Stimulated activated CD8-positive, alpha-beta memory T cell treated with anti-CD3 and anti-CD28 coated beads, Interleukin-7, amount 100 ng/mL, for 48 hours (primary cell): ENCODE measurements at regions not wholly inside any gene's neighbourhood (a gene's known extent, or its start where the extent isn't known, plus 50 kb on each side); places are given as distances from the start of the nearest gene placed in this dataset.

Experiments
- DNase-seq, 2 donors: peaks; one replicate each; pipeline ENCODE4 v3.0.0-alpha.2; 2020; ENCODE audit warnings: low read depth in 1 of 2; ENCODE audit errors: extremely low read depth in 1 of 2

DNA sequence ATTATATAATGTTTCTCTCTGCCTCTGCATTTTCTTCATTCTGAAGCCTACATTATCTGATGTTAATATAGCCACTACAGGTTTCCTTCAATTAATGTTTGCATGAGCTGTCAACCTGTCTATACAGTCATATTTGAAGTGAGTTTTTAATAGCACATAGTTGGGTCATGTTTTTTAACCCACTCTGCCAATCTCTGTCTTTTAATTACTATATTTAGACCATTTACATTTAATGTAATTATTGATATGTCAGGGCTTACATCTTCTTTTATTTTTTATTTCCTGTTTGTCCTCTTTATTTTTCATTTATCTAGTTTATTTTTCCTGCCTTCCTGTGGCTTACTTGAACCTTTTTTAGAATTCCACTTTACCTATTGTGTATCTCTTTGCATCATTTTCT, 124.3 kb upstream of the PDE1C start:
- no peak for DNase-seq

DNA sequence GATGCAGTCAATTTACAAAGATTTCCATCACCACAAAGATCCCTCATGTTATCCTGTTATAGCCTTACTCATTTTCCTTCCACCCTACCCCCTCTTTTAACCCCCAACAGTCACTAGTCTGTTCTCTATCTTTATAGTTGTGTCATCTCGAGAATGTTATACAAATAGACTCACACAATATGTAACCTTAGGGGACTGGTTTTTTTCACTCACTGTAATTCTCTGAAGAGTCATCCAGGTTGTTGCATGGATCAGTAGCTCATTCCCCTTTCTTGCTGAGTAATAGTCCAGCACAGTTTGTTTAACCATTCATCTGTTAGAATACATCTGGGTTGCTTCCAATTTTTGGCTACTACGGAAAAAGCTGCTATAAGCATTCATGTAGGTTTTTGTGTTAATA, 121.1 kb upstream of the PDE1C start:
- DNase-seq = no peak

DNA sequence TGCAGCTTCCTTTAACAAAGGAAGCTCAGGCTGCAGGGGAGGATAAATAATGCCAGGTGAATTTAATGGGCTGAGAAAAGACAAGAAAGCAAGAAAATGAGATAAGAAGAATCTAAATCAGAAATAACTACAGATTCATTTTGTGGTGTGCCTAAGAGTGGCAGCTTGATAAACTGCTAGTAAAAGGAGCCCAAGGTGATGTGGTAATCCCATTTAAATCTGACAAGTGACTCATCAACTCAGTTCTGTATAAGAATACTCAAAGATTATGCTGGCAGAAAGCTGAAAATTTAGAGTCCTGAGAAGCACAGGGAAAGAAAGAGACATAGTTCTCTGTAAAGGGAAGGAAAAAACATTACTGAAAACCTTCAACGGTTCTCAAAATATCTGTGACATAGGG, 109.4 kb upstream of the PDE1C start:
- no peak for DNase-seq

DNA sequence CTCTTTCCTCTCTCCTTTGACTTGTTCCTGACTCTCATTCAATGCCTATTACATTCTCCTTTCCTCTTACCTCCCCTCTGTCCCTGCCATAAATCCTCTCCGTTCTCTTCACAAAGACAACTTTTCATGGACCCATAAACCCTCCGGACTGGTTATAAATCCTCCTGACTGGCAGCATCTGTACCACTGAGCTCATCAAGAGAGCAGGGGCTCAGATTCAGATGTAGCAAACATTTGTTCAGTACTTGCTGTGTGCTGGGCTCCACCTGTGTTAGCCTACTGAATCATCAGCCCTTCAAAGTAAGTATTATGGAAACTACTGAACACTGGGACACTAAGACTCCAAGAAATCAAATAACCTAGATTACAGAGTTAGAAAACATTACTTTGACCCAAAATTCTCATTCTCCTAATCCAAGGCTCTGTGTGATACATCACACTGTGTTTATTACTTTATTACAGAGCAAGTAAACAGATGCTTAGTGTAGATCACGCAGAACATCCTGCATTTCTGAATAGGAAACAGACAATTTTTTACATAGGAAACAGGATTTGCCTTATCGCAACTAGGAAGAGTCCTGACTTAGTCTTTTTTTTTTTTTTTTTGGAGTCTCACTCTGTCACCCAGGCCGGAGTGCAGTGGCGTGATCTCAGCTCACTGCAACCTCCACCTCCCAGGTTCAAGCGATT, 108.6 kb upstream of the PDE1C start:
- DNase-seq = no peak

DNA sequence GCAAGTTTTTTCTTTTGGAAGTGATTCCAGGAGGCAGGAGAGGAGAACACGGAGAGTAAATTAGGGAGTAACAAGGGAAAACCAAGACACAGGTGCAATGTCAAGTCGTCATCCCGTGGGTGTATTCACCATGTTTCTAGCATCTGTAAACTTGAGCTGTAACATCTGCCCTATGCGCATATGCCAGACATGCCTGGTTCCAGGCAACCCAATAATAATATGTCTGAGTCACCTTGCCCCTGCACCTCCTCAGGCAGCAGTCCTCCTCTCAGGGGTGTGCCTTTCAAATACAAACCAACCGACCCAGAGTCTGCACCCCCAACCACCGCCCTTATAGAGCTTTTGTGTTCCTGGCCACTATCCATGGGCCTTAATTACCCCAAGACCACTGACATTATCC, 107.0 kb upstream of the PDE1C start:
- DNase-seq = no peak

DNA sequence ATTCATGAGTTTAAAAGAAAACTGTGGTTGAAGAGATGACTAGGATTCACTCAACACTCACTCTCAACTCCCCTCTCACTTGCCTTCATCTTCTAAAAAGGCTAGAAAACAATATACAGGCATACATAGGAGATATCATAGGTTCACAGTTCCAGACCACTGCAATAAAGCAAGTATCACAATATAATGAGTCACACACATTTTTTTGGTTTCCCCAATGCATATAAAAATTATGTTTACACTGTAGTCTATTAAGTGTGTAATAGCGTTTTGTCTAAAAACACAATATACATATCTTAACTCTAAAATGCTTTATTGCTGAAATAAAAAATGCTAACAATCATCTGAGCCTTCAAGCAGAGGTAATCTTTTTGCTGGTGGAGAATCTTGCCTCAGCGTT, 104.9 kb upstream of the PDE1C start:
- DNase-seq = no peak

DNA sequence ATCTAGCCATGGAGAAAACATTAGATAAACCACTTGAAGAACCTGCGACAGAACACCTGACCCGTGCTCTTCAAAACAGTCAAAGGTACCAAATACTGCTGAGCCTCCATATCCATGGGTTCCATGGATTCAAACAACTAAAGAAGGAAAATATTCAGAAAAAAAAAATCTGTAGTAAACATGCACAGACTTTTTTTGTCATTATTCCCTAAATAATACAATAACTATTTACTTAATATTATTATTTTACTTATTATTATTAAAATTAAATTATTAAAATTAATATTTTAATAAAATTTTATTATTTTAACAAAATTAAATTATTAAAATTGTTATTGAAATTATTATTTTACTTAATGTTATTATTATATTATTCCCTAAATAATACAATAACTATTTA, 101.0 kb upstream of the PDE1C start:
- no peak for DNase-seq

DNA sequence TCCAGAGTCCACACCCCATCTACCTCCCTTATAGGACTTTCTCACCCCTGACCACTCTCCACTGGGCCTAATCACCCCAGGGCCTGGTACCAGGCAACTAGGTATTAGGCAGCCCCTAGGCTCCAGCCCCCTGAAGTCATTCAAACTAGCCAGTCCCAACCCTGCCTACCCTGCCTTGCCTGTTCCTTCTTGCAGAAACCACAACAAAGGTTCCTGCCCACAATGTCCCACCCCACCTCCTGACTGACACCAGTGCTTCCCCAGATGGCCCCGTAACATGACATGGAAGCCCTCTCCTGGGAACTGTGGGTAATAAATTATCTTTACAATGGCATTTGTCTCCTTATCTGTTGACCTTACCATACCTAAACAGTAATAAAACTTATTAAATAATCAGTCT, 100.6 kb upstream of the PDE1C start:
- DNase-seq = no peak

DNA sequence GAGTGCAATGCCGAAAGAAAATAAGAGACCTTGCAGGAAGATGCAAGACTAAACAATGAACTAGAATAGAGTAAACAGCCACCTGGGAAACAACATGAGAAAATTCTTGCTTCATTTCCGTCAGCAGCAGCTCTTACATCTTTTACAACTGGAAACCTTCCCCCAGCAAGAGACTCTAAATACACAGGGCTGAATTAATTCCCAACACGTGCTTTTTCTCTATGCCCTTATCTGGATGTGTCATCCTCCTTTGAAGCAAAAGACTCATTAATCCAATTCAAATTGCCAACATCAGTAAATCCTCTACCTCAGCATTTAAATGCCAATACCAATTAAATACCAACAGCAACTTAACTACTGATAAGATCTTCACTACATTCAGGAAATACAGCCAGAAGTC, 99.0 kb upstream of the PDE1C start:
- DNase-seq = no peak

DNA sequence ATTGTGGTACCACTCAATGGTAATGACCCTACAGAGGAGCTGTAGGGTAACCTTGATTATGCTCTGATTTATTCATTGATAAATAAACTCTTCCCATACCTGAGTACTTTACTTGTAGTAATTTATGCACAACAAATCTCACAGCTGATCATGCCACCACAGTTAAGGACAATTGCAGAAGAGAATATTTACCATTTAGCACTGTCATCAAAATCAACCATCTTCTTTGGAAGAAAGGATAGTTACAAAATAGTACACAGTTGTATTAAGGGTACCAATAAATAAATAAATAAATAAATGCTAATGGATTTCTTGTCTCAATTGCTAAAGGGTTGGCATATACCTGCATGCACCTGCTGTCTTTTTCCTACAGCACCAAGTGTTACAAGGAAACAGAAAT, 97.6 kb upstream of the PDE1C start:
- DNase-seq = no peak

DNA sequence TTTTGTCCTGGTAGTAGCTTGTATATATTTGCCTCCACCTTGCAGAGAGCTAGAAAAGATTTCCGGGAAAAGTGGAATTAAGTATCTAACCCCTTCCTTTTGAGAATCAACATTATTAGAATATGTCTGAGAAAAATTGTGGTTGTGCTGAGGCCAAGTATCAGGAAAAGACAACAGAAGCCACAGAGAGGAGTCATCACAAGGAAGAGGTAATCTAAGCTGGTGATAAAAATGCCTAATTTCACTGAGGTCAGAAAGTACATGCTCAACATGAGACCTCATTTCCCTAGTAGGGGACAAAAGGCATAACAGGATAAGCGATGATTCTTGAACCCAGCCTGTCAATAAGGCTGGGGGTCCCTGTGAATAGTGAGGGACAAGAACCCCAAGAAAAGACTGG, 97.0 kb upstream of the PDE1C start:
- no peak for DNase-seq

DNA sequence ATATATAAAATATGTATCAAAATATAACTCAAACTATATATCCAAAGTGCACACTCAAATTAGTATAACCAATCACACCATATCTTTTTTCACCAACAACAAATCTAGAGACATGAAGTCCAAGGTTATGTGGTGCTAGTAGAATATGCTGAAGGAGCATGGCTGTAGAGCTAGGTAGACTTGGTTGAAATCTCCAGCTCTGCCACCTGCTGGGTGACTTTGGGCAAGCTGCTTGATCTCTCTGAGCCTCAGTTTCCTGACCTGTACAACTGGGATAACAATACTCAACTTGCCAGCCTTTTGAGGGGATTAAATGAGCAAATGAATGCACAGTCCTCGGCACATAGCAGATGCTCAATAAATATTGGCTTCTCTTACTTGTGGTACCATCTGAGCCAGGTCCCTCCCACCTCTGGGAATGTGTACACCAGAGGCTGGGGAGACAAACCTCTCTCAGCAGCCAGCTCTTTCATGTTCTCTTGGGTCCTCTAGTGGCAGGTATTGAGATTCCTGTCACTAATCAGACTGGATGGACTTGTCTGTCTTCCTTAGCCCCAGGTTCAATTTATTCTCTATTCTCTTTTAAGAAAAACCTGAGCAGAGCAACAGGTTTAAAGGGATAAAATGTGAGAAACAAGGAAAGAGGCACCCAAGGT, 94.3 kb upstream of the PDE1C start:
- DNase-seq = no peak

DNA sequence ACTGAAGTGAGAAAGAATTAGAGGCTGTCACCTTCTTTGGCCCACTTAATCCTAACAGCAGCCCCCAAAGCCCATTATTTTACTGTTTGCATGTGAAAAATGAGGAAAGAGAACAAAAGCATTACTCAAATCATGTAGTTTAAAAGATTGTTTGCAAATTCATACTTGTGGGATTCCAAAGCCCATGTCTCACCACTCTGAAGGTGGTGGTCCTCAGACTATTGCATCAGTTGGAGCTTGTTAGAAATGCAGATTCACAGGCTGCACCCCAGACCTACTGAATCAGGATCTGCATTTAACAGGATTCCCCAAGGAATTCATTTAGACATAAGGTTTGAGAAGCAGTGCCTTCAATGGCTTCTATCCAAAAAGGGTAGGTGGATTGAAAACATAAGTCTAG, 93.7 kb upstream of the PDE1C start:
- DNase-seq = no peak

DNA sequence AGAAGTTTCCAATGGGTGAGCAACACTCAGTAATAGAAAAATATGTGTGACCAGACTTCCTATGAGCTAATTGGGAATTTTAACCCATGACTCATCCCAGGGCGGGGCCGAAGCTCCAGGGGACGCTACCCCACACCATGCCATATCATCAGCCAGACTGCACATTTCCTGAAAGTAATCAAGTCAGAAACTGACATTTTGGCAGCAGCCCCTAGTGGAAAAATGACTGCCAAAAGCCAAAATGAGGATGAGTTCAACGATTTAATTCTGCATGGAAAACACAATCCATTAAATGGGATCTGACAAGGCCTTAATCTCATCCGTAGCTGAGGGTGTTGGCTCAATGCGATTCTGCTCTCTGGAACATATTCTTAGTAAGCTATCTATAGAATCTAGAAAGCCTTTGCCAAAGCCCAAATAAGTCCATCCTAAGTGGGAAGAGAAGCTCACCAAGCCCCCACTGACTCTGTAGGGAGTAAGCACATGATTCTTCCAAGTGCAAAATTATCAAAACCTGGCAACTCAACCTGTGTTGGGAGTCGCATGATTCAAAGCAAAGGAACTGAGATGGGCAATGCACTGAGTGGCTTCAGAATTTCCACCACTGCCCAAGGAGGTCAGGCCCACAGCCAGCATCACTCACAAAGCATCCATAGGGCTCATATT, 93.1 kb upstream of the PDE1C start:
- no peak for DNase-seq

DNA sequence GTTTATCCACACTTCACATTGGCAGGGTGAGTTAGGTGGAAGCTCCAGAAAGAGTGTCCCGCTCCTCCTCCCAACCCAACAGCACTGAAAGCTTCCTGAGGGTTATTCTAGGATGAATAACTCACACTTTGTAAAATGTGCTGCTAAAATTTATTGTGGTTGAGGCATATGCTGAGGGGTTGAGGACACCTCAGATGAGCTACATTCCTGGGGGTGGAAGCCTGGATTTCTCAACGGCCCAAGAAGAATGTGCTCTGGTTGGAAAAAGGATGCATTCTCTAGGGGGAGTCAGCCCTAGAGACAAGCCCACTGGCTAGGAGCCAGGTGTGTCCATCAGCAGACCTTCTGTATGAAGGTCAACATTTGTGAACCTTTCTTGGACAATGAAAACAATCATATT, 91.5 kb upstream of the PDE1C start:
- DNase-seq = no peak

DNA sequence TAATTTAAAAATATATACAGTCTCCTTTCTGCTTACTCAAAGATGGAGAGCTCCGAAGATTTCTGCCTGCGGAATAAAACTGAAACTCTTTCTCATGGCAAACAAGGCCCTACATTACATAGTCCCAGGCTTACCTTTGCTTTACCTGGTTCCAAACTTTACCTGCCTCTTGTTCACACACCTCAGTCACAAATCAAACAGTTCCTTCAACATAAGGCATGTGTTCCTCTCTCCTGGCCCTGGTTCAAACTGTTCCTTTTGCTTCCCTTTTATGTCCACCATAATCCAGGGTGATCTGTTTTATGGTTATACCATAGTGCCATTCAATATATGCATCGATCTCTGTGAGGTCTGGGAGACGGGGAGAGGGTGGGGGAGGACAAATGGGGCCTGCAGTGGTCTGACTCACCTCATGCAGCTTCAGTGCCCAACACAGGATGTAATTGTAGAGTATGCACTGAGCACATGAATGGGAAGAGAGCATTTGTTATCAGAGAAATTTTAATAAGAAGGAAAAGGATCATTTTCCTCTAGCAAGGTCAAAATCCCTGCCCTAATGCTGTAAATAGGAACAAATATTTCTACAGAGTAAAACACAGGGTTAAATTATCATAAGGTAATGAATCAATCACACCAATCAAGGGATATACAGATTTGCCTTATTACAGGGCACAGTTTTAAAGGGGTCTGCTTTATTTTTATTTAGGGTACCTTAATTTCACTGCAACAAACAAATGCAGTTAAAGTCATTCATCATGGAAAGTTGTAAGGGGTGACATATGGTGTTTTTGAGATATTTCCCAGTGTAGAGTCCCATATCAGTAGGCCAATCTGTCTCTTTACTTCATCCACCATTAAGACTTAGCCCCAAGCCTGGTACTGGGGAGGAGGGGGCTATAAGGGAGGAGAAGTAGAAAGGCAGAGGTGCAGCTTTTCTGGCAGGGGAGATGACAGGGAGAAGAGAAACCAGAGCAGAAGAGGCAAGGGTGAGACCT, 88.8 kb upstream of the PDE1C start:
- no peak for DNase-seq

DNA sequence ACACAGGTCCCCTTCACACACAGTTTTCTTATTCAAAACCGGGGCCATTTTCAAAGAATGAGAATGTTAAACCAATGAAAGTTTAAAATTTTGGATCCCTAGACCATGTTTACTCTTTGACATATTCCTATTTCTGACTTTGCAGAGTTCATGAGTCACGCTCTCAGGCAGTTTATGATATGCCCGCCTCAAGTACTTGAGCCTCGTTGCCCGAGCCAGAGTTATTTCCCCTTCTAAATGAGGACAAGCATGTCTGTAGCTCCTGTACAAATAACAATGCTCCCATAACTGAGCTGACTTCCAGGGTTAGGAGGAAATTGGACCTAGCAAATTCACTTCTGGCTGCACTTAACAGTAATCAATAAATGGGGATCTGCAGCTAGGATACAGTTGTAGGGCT, 87.9 kb upstream of the PDE1C start:
- no peak for DNase-seq

DNA sequence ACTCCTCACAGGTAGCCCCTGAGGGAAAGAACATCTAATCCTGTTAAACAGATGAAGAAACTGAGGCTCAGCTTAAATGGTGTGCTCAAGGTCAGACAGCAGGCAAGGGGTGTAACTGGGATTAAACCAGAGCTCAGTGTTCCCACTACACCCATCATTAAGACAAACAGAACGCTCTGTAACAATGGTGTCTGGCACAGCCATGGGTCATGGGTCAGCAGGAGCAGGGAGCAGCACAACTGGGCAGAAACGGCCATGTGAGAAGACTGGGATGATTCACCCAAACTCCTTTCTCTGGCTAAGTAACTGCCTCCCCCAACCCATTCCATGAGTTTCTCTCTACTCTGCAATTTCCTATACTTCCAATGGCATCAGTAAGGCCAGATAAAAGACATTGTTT, 85.5 kb upstream of the PDE1C start:
- no peak for DNase-seq

DNA sequence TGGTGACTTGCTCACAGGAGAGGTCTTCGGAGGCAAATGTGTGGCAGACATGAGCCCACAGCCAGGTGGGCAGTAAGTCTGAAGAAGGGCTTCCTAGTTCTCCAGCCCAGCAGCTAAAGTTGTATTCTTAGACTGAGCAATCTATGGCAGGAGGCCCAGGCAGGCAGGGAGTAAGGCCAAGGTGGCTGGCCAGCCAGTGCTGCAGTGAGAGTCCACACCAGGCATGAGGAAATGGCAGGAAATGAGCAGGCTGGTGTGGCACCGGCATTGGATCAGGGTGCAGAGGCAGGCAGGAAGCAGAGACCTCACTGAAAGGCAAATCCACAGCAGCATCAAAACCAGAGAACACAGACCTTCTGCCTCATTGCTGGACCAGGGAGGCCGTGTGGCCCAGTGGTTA, 84.6 kb upstream of the PDE1C start:
- no peak for DNase-seq

DNA sequence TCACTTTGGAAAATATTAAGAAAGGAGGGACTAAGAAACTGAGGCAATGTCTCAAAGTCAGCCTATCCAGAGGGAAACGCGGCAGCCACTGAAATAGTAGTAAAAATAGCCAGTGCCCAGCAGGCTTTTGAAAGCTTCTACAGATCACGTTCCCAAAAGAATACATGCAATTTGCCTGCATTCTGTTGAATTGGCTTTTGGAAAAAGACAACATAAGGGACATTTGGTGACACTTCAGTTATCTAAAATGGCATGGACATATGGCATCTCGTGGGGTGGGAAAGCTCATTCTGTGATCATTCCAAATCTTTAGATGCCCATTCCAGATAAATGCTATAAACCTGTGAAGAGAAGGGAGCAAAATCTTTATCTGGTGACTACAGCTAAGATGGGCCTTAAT, 82.8 kb upstream of the PDE1C start:
- no peak for DNase-seq

DNA sequence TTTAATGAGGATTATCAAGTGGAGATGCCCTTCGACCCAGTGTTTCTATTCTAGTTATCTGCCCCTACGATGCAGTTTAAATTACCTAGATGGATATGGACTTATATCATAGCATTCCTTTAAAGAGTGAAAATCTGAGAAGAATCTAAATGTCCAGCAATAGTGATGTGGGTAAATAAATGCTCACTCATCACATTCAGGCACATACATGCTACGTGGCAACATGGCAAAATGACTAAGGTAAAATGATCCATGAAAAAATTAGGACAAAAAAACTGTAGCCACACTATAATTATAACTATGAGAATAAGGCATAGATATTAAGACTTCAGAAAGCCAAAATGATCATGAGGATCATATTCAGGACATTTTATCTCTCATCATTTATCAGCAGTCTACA, 82.4 kb upstream of the PDE1C start:
- no peak for DNase-seq
